ENCODE measurements at regions not wholly inside any gene's neighbourhood (a gene's known extent, or its start where the extent isn't known, plus 50 kb on each side); places are given as distances from the start of the nearest gene placed in this dataset.

DNA sequence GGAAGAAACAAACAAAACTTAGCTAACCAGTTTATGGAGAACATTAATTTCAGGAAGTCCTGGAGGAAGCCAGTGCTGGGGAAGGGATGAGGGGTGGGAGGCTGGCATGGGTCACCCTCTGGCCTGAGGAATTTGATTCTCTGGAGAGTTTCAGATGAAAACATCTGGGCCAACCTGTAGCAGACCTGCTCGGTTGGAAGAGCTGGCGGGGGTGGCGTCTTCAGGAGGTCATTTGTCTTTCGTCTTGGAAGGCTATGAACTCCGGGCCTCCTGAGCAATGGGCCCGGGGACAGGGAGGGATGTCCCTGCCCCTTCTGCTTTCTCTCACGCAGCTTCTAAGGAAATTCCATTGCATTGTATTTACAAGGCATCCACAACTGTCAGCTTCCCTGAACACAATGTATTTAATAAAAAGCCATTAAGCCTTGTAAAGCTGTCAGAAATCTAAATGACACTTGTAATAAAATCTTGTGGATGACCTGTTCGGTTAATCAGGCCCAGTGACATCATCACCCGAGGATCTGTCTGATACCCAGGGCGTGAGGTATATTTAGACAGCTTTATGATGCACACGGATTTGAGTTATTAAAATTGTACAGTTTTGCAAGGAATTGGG, 250.5 kb downstream of the RAB11FIP2 start:
- Histone ChIP-seq H2BK15ac (ENCODE audit: low read length) (no peak overlapping the region), H2BK120ac (replicated peaks; ENCODE audit: low read depth, low read length) (no peak overlapping the region), H4K91ac (replicated peaks; ENCODE audit: insufficient read length, low read length) (no peak overlapping the region), H3K14ac (ENCODE audit: insufficient read length) (no peak overlapping the region), H3K4me3 (ENCODE audit: extremely low read depth in 1 of 4, insufficient read depth in 2 of 4, low read depth in 3 of 4, low read length in 4 of 4) (no peak overlapping the region), H3K27ac (ENCODE audit: low read depth, low read length) (no peak overlapping the region), H3K23me2 (ENCODE audit: low read depth, low read length) (no peaks in the 10 kb centered on the region), H3K4me1 (replicated peaks in 1 of 4; ENCODE audit: control insufficient read depth in 3 of 4, insufficient read depth in 4 of 4, low read length in 3 of 4) (no peaks in the 10 kb centered on the region; a peak in 1 of 7 replicates), H3K79me1 (ENCODE audit: low read depth, low read length) (no peaks in the 10 kb centered on the region), H2BK5ac (ENCODE audit: low read depth, low read length) (no peak overlapping the region), H3K27me3 (replicated peaks in 1 of 4; ENCODE audit: control insufficient read depth in 3 of 4, extremely low read depth in 1 of 4, insufficient read depth in 3 of 4, low read length in 3 of 4) (no peaks in the 10 kb centered on the region), H3K36me3 (ENCODE audit: control insufficient read depth in 2 of 4, insufficient read depth in 4 of 4, low read length in 3 of 4) (no peaks in the 10 kb centered on the region), H2BK12ac (ENCODE audit: low read depth, low read length) (no peak overlapping the region), H3K4ac (replicated peaks; ENCODE audit: insufficient read length, low read depth, low read length) (no peak overlapping the region), H3K18ac (ENCODE audit: extremely low read depth, low read length) (no peak overlapping the region), H2AK5ac (ENCODE audit: low read depth, low read length) (no peak overlapping the region), H2AFZ (ENCODE audit: low read length) (no peak overlapping the region), H3K79me2 (ENCODE audit: control insufficient read depth in 1 of 2, insufficient read depth in 2 of 2, low read length in 2 of 2) (no peaks in the 10 kb centered on the region), H4K20me1 (replicated peaks in 1 of 2; ENCODE audit: control insufficient read depth in 1 of 2, insufficient read depth in 2 of 2, low read length in 2 of 2) (no peaks in the 10 kb centered on the region), H3K56ac (replicated peaks; ENCODE audit: insufficient read length, low read depth, low read length) (no peak overlapping the region), H3K23ac (ENCODE audit: insufficient read length) (no peak overlapping the region), H2BK20ac (ENCODE audit: low read length) (no peak overlapping the region), H3K9me3 (ENCODE audit: insufficient read depth in 2 of 2, low read depth in 1 of 2, low read length in 1 of 2) (no peaks in the 10 kb centered on the region), H3K9ac (replicated peaks in 1 of 4; ENCODE audit: extremely low read depth in 1 of 4, low read depth in 3 of 4, low read length in 3 of 4) (no peak overlapping the region), H4K8ac (ENCODE audit: extremely low read depth, insufficient read depth, low read length) (no peak overlapping the region), H4K5ac (ENCODE audit: insufficient read length, low read depth, low read length) (no peak overlapping the region), H3K4me2 (ENCODE audit: insufficient read depth in 1 of 2, low read depth in 2 of 2, low read length in 2 of 2) (no peak overlapping the region)
- CTCF ChIA-PET (ENCODE audit: partially characterized antibody) = interaction anchor here (1.0 kb wide), 3 partner anchors 28 to 80 kb away, joined by 3 to 5 read pairs (median 3); no protein-coding TSS in a partner anchor
- no peak for TF ChIP-seq TEAD4 (IDR thresholded peaks at IDR 0.05; ENCODE audit: low read depth, low read length)
- no peak for TF ChIP-seq SIX5 (IDR thresholded peaks at IDR 0.05; ENCODE audit: low read depth, low read length)
- no peak for TF ChIP-seq EZH2 (IDR thresholded peaks at IDR 0.05; ENCODE audit: low read depth, low read length, severe bottlenecking)
- TF ChIP-seq CBX8 (IDR thresholded peaks at IDR 0.05; ENCODE audit: borderline replicate concordance, low read depth, low read length) = no peak
- TF ChIP-seq POU5F1 (IDR thresholded peaks at IDR 0.05; ENCODE audit: low read depth, low read length) = no peak
- TF ChIP-seq SIN3A (conservative IDR thresholded peaks at IDR 0.05 in 1 of 2, IDR thresholded peaks at IDR 0.05 in 1 of 2; ENCODE audit: low read depth in 1 of 2, low read length in 2 of 2) = no peak
- TF ChIP-seq CHD2 (IDR thresholded peaks at IDR 0.05; ENCODE audit: low read length) = no peak
- no peak for TF ChIP-seq POLR2A (IDR thresholded peaks at IDR 0.05; ENCODE audit: control extremely low read depth in 1 of 2, low read depth in 2 of 2, low read length in 2 of 2)
- no peak for TF ChIP-seq CREB1 (IDR thresholded peaks at IDR 0.05)
- no peak for TF ChIP-seq JUN (IDR thresholded peaks at IDR 0.05; ENCODE audit: low read depth, low read length)
- TF ChIP-seq CEBPB (IDR thresholded peaks at IDR 0.05; ENCODE audit: low read depth, low read length) = no peak
- no peak for TF ChIP-seq SP2 (IDR thresholded peaks at IDR 0.05; ENCODE audit: low read length)
- TF ChIP-seq SP4 (IDR thresholded peaks at IDR 0.05; ENCODE audit: low read length) = no peak
- TF ChIP-seq HDAC6 (IDR thresholded peaks at IDR 0.05; ENCODE audit: low read depth, low read length) = no peak
- TF ChIP-seq GTF2F1 (IDR thresholded peaks at IDR 0.05; ENCODE audit: borderline replicate concordance, low read depth, low read length) = no peak
- TF ChIP-seq SRF (IDR thresholded peaks at IDR 0.05; ENCODE audit: low read depth, low read length) = no peak
- FAIRE-seq (no peak), DNase-seq (ENCODE audit: low read depth in 1 of 2, low spot score in 2 of 2) (no peak)
- 87% methylated on average over 11 of the region's 11 CpGs; no CpG with 5 or more reads in 1 of the 2 experiments for WGBS, 2 experiments (ENCODE audit: extremely low coverage in 1 of 2, insufficient coverage in 1 of 2, insufficient read length in 1 of 2, insufficient replicate concordance in 2 of 2, low coverage in 1 of 2, low lambda C conversion rate in 2 of 2, missing lambda C conversion rate in 1 of 2)
- POLR2A ChIA-PET (ENCODE audit: partially characterized antibody) = no interaction called here

Measured in H1 (cell line).